ENCODE measurements at regions not wholly inside any gene's neighbourhood (a gene's known extent, or its start where the extent isn't known, plus 50 kb on each side); places are given as distances from the start of the nearest gene placed in this dataset.

GRCh38 chr12:31781894-31782540 lies 53.2 kb upstream of the AMN1 start:
- Mint-ChIP-seq H3K9me3 (peaks cover 10% of the 10 kb centered on the region), H3K27me3 (no peaks in the 10 kb centered on the region), H3K27ac (no peak overlapping the region), H3K4me3 (no peak overlapping the region), H3K4me1 (no peaks in the 10 kb centered on the region), H3K36me3 (peaks cover 11% of the 10 kb centered on the region)
- DNase-seq: no peak
- POLR2A ChIA-PET: no interaction called here
- no peak for ATAC-seq (ENCODE audit: low read depth)

GRCh38 chr12:31780096-31780495 lies 51.3 kb upstream of the AMN1 start:
- POLR2A ChIA-PET: no interaction called here
- no peak overlapping the region for H3K27ac Mint-ChIP-seq
- peaks cover 10% of the 10 kb centered on the region for H3K9me3 Mint-ChIP-seq
- no peak overlapping the region for H3K4me3 Mint-ChIP-seq
- H3K36me3 Mint-ChIP-seq: peaks cover 7% of the 10 kb centered on the region
- H3K4me1 Mint-ChIP-seq: no peaks in the 10 kb centered on the region
- H3K27me3 Mint-ChIP-seq: no peaks in the 10 kb centered on the region
- ATAC-seq (ENCODE audit: low read depth): no peak
- no peak for DNase-seq

- H3K27ac Mint-ChIP-seq: no peak overlapping the region
- POLR2A ChIA-PET: interaction anchor here (0.5 kb wide), 1 partner anchor 20 kb away, joined by 5 read pairs; no protein-coding TSS in a partner anchor
These were observed 49.9 kb upstream of the AMN1 start for GRCh38 chr12:31778687-31779086.

More at GRCh38 chr12:31778687-31779086, 49.9 kb upstream of the AMN1 start:
- DNase-seq: no peak
- H3K4me3 Mint-ChIP-seq: no peak overlapping the region
- H3K9me3 Mint-ChIP-seq: peaks cover 6% of the 10 kb centered on the region
- no peaks in the 10 kb centered on the region for H3K27me3 Mint-ChIP-seq
- H3K36me3 Mint-ChIP-seq: peaks cover 3% of the 10 kb centered on the region
- ATAC-seq (ENCODE audit: low read depth): no peak
- peaks cover 1% of the 10 kb centered on the region for H3K4me1 Mint-ChIP-seq

Measured in activated naive CD8-positive, alpha-beta T cell treated with anti-CD3 and anti-CD28 coated beads, Interleukin-2, amount 10 ng/mL, durations not matched to agents 7 days and 5 days (primary cell).